Activated CD4-positive, CD25-positive, alpha-beta regulatory T cell (primary cell): ENCODE measurements at regions not wholly inside any gene's neighbourhood (a gene's known extent, or its start where the extent isn't known, plus 50 kb on each side); places are given as distances from the start of the nearest gene placed in this dataset.

Source experiments
- DNase-seq, 4 experiments: peaks; one replicate each; lab custom pipeline; 2025; lab: John Stamatoyannopoulos, UW

DNA sequence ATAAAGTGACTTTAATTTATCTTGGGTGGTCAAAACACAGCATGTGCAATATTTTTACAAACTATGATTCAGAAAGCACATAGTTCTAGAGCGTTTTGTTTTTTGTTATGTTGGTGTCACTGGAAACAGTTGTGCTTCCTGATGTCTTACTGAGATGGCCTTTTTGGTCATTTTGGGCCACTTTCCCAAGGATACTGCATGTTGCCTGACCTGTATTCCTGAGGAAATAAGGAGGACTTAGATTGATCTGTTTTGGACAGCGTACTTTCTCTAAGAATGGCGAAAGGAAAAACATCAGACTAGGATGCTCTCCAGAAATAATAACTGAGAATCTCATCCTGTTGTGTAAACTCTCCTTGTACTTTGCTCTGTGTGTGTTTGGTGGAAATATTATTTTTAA is 451.2 kb downstream of the USP25 start:
- DNase-seq, result no peak

DNA sequence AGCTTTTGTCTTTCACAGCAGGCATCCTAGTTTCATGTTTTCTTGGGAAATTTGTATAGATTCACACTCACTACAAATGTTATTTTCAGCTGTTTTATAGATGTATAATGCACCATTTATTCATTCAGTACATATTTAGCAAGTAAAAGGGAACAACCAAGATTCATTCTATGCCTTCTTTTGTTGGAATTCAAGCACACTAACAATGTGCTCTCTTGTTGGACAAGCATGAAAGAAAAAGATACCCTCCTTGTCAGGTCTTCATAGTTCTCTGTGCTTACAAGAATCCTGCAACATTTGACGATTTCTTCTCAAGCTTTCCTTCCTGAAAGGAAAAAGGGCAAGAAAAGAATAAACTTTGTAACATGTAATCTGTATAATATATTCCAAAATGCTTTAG is 456.0 kb downstream of the USP25 start:
- no peak for DNase-seq

DNA sequence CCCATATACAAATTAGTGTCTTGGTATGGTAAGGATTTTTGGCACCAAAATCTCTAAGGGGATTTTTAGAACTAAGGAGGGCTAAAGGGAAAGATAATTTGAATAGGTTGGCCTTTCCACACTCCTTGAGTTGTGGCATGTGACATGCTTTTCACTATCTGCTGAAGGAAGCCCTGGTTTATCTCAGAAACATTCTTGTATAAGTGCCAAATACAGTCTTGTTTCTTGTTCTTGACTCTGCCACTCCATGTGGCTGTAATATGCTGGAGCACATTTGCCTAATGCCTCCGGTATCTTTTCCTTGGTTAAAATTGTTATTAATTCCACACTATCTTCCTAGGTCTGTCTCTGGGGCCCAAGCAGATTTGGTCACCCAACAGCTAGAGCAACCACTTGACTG is 457.0 kb downstream of the USP25 start:
- DNase-seq, result no peak

DNA sequence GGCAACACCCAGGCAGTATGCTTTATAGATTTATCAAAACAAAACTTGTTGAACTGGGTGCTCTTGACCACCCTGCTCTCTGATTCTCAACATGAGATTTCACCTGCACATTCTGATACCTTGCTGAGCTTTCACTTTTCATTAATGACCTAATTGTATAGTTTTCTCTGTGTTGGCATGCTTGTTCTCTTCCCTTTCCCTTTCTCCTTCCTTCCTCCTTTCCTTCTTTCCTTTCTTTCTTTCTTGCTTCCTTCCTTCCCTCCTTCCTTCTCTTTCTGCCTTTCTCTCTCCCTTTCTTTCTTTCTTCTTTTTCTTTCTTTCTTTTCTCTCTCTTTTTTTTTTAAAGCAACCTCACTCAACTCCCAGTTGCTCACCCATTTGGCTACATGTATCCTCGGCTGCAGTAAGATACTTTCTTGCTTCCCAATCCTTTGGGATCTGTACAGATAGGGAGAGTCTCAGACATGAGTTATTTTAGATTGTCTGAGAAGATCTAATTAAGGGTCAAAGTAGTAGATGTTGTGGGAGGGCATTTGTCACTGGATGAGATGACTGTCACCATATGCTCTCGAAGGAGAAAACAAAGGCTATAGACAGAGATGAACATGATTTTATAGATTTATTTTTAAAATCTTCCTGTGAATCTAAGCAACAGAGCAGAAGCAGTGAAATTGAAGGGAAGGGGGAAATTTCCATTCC is 458.0 kb downstream of the USP25 start:
- DNase-seq, result no peak

DNA sequence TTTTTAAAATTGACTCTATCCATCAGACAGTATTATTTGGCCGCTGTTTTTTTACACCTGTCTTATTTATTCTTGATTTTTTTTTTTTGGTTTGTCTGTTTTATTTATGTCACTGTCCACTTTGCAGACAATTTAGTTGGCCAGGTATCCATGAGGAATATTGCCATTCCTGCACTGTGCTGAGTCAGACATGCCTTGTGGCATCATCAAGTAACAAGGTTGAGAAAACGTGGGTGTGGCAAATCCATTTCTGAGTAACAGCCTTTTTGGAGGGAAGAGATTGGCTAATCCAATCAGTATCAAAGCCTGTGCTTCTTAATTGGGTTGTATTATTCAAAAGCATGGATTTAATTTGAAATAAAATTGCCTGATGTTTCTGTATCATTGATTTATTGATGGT is 463.1 kb downstream of the USP25 start:
- no peak for DNase-seq

DNA sequence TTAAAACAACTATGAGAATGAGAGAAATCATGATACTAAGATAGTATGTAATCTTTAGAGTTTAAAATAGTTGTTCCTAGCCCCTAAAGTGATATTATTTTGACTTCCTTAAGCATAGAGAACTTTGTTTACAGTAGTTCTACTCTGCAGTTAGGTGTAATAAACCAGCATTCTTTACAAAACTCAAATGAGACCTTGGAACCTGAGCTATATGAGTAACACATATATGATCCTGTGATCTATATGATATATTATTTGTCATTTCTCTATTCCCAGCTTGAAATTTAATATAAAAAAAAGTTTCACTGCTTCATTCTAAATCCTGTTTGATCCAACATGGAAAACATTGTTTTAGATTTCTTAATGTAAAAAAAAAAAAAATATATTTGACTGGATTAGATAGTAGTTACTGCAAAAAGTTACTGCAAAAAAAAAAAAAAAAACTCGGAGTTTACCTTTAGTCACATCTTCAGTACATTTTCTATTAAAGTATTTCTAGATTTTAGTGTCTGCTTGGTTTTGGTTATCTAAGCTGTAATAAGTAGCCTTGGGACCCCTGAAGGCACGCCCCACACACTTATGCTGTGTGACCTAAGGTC is 463.8 kb downstream of the USP25 start:
- DNase-seq, result no peak

DNA sequence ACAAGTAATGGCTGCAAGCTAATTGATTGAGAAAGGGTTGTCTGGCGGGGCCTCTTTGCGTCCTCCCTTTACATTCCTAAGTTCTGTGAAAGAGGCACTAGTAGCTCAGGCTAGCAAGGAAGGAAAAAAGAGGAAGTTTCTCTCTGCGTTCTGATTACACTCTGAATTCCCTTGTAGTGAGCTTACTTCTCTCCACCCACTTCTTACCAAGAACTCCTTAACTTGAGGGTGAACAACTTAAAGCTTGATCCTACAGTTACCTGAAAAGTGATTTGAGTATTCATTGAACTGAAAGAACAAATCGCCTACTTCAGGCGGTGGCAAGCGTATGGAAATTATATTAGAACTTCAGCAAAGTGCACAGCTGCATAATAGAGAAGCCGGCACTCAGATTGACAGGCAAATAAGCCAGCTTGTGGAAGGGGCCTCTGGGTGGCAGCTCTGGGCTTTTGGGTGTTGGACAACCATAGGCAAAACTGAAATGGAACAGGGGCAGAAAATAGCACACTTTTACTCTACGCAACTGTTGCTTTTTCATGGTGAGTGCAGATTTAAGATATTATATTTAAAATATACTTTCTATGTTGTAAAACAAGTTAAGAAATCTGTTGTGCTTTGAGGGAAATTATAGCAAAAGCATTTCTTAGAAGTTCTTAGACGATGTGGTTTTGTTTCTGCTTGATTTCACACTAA is 464.5 kb downstream of the USP25 start:
- DNase-seq, result no peak

DNA sequence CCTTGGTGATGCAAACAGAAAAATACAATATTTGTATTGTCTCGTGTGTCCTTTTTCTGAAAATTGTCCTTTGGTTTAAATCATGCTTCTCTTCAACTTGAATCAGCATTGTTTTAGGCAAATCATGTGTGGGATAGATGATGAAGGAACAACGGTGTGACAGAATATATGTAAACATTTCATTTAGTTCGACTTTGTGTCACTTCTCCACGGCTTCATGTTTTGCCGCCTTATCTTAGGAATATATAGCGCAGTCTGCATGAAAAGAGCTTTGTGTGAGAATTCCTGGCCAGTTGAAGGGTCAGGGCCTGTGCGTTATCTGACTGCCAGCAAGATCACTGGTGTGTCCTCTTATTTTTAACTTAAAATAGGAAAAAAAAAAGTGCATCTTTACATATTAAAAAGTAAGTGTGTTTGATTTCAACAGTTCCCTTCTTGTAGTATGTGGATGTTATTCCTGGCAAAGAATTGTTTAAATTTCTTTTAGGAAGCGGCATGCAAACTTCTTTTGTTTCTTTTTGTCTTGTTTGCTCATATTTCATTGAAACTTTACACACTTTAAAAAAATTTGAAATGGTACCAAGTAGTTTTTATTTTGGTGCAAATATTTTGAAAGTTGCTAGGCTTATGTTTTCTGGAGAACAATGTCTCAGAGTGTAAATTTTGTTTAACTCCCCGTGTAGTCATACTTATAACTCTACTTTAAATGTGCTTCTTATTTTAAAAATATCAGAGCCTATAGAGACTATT is 465.2 kb downstream of the USP25 start:
- DNase-seq, result no peak

DNA sequence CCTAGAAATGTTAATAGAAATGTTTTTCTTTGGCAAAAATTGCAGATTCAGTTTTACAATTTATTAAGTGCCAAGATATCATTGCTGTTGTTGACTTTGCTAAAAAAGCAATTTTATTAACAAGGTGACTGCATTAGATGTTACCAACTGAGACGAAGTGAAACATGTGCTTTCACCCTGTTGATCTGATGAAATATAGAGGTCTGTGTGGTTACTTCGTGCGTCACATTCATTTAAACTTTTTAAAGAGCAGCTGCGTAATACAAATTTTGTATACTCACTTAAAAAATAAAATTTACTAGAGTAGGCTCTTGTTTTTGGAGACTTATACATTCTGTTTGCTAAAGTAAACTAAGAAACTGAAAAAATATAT is 465.7 kb downstream of the USP25 start:
- no peak for DNase-seq

DNA sequence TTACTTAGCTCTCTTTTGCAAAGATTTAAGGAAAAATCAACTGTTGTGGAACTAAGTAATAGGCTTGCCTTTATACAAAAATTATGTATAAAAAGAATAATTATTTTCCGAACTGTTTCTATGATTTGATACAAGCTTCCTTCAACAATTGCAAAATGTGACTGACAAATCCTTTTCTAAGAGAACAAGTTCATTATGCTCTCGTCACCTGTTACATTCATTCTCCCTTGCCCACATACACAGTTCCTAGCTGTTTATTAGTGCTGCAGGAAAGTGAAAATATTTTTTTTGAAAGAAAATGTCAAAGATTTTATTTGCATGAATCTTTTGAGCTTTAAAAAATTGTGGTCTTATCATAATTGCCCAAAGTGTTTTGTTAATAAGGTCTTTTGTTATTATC is 466.2 kb downstream of the USP25 start:
- DNase-seq, result no peak

DNA sequence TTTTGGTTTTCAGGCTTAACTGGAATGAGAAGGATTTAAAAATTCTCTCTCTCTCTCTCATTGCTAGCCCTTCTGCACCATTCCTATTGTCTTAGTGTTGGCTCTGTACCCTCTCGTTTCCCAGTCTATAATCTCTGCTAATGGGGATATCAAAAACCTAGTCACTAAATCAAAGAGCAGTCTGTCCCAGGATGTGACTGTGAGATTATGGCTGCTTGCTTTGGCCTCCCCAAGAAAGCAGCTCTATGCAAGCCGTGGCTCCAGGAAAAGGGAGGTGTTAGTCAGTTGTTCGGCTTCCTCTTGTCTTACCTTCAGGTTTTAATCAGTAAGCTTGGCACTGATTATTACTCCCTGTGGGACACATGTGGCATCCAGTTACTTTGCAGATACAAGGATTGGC is 468.8 kb downstream of the USP25 start:
- DNase-seq, result no peak

DNA sequence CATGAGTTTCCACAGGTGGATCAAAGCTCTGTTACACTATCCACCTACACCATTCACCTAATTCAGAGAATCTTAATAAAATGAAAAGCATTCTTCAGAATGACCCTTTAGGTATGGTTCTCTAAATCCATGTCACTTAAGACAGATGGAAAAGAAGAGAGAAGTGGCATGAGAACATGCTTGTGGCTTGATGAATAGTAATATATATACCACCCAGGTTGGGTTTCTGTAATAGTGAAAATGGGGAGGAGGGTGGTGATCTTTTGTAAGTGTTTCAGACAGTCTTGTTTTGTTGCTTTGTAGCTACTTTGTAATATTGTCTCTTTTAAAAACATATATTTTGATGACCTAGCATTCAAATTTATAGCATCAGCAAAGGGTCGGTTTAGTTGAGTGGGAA is 469.8 kb downstream of the USP25 start:
- no peak for DNase-seq

DNA sequence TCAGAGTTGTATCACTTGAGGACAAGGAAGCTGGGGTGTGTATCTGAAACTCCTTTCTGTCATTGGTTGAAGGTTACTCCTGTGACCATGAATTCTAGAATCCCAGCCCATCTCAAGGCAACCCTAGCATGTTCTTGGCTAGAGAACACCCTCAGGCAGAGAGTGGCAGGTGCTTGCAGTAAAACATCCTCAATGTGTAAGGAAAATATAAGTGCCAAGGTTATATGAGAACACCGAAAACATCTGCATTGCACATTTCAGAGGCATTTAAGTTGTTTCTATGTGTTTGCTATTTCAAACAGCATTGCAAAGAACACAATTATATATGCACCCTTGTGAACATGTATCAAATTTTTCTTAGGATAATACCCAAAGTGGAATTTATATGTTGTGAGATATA is 471.9 kb downstream of the USP25 start:
- no peak for DNase-seq

DNA sequence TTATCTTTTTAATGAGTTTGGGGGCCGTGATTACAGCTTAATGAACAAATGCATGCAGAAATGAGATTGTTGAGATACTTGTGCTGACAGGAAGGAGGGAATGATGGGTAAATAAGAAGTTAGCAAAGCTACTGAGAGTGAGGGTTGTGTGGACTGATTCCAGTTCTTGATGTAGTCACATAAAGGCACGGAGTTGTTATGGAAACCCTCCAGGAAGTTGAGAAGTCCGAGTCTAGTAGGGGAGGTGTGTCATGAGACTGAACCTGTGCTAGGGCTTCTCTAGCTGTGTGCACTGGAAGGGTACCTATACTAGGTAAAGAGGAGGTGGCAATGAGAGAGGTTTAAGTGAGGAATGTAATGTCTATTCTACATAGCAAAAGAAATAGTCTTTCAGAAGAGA is 475.7 kb downstream of the USP25 start:
- no peak for DNase-seq

DNA sequence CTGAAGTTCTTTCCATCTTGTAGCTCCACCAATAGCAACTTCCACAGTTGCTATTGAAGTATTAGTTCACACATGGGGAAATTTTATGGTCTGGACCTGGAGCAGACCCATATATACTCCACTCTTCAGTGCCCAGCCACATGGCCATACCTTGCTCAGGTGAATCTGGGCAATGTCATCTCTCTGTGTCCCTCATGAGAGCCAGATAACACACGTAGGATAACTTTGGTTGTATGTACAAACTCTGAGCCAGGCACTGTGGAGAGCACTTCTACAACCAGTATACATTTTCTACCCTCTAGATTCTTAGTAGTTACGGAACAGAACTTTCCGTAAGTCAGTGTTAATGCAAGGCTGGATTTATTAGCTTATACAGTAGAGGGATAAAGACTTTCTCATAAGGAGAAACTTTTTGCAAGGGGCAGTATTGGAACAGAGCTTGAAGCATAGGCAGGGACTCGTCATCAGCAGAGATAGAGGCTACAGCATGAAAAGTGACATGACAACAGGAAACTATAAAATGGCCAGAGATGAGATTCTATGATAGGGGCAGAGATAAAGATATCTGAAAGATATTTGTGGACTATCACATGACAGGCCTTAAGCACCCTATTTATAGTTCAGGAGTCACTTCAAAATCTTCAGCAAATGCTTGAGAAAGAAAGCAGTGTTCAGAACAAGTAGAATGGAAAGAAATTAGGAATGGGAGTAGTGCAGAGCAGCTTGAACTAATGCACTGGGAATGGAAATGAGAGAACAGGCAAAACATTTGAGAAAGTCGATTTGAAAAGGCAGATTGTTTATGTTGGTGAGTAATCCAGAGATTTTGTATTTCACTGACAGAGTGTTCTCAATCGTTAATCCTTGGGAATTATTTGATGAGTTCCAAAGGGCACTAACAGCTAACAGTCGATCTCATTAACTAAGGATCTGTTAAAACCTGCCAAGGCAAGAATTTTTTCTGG is 481.8 kb downstream of the USP25 start:
- no peak for DNase-seq

DNA sequence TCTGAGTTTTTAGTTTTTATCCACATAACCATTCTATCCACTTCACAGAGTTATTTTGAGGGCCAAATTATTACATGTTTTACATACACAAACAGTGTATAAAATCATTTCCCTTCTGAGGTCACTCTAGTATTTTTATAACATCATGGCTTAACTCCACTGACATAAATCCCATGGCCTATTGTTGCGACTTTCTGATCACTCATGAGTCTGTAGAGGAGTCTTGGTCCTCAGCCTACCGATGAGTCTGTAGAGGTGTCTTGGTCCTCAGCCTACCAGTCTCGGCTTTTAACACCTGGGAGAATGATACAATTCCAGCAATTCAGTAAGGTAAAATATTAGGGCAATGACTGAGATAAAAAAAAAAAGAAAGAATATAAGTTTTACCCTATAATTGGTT is 483.7 kb downstream of the USP25 start:
- DNase-seq, result no peak

DNA sequence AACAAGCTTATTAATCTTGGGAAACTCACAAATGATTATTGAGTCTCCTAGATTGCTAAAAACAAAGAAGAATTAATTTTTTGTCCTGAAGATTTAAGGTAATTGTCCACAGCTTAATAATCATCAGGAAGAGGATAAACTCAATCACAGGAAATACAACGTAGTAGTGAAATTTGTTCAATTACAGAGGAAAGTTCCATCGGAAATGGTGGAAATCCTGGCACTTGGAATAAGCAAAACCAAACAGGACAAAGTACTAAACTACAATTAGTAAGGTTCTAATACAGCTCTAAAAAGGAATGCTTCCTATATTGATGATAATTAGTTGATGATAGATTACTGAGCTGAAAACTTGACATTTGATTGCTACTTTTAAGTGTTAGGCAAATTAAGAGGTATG is 485.4 kb downstream of the USP25 start:
- no peak for DNase-seq

DNA sequence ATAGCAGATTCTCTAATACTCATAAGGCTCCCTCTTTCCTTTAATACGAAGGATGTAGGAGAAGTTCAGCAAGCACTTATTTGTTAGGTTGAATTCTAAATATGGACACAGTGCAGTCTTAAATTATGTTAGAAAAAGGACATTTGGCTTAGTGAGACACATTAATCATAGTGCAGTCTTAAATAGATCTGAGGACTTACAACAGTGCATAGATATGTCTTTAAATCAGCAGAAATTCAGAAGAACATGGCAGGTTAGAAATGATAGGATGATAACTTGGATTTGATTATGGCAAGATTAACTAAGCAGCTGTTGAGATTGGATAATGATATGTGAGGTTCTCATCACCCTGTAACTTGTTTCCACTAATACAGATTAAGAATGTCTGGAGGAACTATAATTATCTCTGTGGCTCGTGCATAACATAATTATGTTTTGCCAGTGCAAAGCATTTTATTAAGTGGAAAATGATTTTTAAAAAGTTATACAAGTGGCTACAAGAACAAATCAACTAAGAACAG is 485.9 kb downstream of the USP25 start:
- DNase-seq, result no peak

DNA sequence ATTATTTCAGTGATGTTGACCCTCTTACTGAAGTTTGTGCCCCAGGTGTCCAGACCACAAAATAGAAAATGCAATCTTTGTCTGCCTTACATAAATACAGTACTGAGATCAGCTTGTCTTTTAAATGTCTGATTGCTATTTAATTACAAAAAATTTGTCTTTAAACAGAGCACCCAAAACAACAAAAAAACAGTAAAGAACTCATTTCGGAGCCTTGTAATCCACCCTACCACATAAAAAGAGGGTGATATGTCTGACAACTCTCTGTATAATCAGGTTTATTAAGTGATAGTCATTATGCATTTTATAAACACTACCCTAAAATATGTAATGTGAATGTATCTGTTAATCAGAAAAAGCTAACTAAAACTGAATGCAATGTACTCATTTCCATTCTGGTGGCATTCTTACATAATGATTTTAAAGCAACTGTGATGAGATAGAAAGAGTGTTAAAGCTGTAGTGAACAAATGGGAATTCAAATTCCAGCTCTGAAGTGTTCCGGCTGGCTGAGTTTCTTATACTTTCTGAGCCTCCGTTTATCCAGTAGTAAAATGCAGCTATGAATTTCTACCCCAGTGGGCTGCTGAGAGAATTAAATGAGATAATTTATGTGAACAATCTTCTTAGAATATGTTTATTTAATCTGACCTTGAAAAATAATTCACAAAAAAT is 486.6 kb downstream of the USP25 start:
- no peak for DNase-seq

DNA sequence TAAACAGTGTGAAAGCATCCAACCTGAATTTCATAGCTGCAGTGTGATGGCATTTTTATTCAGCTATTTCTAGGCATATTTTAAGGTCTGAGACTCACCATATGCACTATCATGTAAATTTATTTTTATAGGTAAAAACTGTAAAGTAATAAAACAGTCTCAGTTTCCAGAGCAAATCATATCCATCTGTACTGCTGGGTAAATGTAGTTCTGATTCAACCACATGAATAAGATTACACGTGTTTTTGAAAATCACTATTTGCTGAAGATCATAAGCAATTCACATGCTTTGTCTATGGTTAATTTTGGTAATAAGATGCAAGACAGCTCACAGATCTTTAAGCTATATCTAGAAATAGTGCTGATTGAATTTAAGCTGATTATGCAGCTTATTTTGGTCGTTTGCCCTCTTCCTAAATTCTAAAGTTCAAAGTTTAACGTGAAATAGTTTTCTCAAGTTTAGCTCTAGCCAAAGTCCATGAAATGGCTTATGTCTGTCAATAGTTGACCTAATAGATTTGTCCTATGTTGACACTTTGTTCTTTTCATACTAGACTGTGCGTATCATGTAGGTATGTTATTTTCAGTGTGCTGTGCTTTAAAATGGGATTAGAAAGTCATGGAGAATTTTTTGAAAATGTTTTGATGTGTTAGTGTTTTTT is 489.0 kb downstream of the USP25 start:
- DNase-seq, result no peak
